ENCODE measurements at regions not wholly inside any gene's neighbourhood (a gene's known extent, or its start where the extent isn't known, plus 50 kb on each side); places are given as distances from the start of the nearest gene placed in this dataset.

DNA sequence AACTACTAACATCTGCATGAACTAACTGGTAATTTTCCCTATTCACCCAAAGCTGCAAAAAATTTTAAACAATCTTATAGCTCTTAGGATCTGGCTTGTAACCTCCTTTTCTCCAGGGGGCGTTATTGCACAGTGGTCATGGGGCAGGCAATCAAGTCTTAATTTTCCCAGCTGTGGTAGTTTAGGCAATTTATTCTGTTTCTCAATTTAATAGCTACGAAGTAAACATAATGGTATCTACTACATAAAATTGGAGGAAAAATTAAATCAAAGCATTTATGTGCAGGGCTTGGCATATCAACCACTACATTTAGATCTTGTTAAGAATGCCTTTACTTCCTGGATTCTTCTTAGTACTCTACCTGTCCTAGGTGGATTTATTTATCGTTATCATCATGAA lies 137.4 kb upstream of the GUCY1A1 start:
- TF ChIP-seq EZH2 (IDR thresholded peaks at IDR 0.05; ENCODE audit: borderline replicate concordance, low read length), result no peak
- TF ChIP-seq, protein P1, sequence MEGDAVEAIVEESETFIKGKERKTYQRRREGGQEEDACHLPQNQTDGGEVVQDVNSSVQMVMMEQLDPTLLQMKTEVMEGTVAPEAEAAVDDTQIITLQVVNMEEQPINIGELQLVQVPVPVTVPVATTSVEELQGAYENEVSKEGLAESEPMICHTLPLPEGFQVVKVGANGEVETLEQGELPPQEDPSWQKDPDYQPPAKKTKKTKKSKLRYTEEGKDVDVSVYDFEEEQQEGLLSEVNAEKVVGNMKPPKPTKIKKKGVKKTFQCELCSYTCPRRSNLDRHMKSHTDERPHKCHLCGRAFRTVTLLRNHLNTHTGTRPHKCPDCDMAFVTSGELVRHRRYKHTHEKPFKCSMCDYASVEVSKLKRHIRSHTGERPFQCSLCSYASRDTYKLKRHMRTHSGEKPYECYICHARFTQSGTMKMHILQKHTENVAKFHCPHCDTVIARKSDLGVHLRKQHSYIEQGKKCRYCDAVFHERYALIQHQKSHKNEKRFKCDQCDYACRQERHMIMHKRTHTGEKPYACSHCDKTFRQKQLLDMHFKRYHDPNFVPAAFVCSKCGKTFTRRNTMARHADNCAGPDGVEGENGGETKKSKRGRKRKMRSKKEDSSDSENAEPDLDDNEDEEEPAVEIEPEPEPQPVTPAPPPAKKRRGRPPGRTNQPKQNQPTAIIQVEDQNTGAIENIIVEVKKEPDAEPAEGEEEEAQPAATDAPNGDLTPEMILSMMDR (IDR thresholded peaks at IDR 0.05; ENCODE audit: low read length), result no peak

All from OCI-LY1 (cell line).